ENCODE measurements at regions not wholly inside any gene's neighbourhood (a gene's known extent, or its start where the extent isn't known, plus 50 kb on each side); places are given as distances from the start of the nearest gene placed in this dataset.

DNA sequence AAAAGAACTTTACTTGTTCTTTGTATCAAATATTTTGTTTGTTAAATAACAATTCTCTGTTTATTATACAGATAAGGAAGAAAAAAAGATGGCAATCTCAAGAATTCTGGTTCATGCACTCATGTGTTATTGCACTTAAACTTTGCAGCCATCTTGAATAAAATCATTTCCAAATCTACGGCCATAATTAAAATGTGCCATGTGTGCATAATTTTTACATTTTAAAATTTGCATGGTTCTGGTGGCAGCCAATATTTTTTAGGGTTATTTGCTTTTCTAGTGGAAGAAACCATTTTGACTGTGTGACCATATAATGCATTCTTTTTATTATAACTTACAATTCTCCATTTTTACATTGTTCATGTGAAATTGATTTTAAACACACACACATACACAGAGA lies 1518.1 kb upstream of the ZEB2 start:
- DNase-seq = no peak

DNA sequence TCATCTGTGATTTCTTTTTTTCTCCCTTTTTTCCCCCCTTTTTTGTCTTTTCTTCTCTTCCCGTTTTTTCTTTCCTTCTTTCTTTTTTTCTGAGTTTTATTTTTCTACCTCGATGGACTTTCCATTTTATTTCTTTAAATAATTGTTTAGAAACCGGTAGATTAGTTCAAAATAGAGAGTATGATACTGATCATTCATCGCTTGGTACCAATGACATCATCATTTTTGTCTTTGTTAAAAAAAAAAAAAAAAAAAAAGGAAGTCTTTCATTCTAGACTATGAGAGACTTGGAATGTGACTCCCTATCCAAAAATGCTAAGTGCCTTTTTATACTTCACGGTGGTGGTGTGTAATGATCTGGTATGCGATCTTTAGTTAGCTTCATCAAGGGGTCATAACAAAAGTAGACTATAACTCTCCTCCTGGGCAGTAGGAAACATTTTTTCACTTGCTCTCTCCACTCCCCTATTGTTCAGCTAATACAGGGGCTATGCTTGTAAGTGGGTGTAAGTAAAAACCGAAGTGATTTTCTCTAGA lies 1517.5 kb upstream of the ZEB2 start:
- no peak for DNase-seq

DNA sequence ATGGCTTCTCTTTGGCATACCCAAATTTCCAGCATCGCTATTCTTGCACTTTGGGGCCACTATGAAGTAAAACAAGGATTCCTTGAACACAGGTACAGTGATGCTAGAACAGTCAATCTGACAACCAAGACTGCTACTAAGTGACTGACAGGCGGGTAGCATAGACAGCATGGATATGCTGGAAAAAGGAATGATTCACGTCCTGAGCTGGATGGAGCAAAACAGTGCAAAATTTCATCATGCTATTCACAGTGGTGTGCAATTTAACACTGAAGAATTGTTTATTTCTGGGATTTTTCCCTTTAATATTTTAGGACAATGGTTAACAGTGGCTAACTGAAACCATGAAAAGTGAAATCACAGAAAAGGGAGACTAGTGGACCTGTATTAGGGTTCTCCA lies 1511.2 kb upstream of the ZEB2 start:
- DNase-seq = no peak

DNA sequence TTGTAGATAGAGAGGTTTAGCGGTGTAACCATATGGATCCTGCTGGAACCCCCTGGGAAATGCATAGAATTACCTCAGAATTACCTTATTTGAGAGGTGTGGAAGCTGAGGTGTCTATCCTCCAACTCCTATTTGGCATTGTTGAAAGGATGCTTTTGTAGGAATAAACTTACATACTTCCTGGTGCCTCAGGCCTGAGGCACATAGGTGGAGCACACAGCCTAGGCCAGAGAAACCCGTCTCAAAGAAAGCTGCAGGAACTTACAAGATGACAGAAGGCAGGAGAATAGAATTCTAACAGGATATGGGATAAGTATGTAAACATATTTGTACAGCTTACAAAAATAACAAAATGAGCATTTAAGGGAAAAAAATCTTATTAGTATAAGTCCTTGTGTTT lies 1507.2 kb upstream of the ZEB2 start:
- no peak for DNase-seq

DNA sequence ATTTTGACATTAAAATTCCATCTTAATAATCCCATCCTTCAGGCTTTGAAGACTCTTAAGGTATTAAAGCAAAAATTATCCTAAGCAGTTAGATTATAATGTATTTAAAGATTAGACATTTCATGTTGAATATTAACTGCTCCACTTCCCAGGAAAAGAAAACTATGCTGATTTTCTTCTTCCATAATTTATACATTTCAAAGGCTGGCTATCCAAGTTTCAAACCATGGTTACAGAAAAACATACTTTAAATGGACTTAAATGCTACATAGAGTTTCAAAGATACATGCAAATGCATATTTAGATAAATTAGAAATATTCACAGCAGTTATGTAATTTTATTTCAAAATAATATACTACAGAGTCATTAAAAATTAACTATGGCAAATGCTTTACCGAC lies 1505.6 kb upstream of the ZEB2 start:
- DNase-seq = no peak

DNA sequence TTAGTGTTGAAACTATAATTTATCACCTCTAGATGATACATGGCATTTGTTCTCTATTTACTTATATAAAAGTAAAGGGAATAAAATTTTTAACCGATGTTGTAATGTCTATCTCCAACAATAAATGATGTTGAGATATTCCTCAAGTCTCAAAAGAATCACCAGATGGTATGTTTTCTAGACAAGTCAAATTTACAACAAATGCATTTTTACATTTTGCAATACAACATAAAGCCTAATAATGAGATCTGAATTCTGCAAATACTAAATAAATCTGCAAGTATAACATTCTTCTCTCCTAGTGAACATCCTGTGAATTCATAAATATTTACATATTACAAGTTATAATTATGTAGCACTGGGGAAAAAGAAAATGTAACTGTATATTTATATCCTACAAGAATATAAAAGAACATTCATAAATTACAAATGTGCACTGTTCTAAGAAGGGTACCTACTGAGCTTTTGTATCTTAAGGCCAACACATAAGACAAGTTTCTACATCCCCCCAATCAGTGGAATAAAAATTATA lies 1504.4 kb upstream of the ZEB2 start:
- DNase-seq = no peak

DNA sequence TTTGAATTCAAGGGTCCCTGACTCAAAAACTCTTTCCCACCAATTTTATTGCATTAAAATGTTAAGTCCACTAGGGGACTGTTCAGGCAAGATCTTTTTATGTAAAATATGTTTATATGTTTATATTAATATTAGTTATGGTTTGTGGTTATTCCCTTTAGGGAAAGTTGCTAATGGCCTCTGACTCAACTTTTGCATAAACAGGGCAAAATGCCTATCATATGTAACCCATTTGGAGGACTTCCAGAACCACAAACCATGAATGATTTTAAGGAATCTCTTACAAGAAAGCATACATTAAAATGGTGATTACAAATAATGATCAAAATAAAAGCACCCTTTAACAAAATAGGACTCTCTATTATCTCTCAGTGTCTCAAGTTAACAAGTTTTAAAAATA lies 1484.5 kb upstream of the ZEB2 start:
- no peak for DNase-seq

DNA sequence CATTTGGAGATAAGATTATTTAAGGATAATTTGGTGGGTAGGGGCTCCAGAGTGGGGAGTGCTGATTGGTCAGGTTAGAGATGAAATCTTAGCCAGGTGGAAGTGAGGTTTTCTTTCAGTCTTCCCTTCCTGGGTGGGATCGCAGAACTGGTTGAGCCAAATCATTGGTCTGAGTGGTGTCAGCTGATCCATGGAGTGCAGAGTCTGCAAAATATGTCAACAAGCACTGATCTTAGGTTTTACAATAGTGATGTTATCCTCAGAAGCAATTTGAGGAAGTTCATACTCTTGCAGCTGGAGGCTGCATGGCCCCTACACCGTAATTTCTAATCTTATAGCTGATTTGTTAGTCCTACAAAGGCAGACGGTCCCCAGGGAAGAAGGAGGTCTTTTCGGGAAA lies 1483.4 kb upstream of the ZEB2 start:
- no peak for DNase-seq

DNA sequence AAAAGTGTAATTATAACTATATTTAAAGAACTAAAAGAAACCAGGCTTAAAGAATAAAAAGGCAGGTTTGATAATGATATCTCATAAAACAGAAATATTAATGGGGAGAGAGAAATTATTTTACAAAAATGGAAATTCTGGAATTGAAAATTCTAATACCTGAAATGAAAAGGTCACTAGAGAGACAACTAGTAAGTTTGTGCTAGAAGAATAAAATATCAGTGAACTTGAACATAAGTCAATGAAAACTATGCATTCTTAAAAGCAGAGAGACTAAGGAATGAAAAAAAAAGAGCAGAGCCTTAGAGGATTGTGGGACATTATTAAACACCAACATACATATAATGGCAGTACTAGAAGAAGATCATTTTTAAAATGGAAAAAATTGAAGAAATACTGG lies 1475.0 kb upstream of the ZEB2 start:
- DNase-seq = no peak

DNA sequence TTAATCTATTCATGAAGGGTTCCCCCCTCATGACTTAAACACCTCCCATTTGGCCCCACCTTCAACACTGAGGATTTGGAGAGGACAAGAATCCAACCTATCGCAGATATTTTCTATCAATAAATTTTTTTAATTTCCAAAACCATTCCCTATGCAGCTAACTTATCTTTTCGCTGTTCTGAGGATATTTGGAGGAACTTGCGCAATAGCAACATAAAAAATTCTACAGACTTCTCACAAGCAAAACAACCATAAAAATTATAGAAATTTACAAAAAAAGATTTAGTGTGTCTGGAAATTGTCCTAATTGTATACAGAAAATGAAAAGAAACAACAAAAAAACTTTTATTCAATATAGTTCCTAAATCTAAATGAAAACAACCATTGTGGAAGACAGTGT lies 1472.7 kb upstream of the ZEB2 start:
- no peak for DNase-seq

DNA sequence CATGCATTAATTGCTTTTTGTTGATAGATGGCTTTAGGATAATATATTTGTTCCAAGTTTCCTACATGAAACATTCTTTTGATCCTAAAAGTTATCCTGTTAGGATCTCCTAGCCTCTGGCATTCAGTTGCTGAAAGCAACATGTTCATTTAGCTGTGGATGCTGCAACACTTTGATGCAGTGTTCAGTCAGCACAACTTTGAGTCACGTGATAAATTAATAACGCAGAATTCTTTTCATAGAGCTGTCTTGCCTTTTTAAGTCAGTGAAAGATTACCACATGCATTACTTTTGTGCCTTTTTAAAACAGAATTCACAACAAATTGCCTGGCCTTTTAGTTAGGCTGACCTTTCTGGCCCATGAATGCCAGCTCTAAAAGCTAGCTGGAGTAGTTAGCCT lies 1467.9 kb upstream of the ZEB2 start:
- DNase-seq = no peak

DNA sequence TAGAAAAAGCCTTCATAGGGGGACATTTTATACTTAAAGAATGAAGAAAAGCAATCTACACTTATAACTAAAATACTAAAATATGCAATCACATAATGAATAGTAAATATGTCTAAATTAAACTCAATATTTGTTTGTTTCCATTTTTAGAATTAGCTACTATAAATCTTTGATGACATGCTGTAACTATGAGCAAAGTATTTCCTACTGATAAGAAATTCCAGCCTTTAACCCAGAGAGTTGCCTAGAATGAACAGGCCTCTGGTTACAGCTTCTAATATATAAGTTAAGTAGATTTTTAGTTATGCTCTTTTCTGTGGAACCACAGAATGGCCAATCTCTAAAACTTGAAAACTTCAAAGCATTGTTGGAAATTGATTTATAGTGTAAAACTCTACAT lies 1465.6 kb upstream of the ZEB2 start:
- DNase-seq = no peak

DNA sequence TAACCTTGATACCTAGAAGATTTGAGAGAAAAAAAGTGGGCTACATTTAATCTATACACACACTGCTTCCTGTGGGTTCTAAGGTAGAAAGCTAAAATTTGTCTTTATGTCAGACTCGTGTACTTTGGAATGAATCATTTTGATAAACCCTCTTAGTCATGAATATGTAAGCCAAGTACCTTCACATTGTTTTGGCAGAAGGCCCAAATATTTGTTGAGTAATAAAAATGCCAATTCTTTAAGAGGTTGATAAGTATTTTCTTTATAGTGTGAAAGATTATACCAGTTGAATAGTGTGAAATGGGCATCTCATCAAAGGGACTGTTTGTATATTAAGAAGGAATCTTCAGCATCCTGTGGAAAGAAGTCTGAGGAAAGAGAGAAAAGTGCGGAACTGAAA lies 1464.7 kb upstream of the ZEB2 start:
- DNase-seq = no peak

DNA sequence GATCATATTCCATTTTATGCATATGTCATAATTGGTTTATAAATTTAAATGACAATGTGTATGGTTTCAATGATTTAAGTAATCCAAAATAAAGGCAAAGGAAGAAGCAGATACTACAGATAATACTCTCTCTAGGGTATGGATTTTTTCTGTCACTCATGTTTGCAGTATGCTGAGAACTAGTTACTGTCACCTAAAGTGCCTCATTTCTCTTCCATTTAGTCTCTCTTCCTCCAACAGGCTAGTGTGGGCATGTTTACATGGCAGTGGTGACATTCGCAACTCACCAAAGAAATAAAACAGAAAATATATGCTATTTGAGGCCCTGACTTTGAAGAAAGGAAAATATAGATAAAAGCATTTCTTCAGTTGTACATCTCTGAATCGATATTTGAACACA lies 1460.4 kb upstream of the ZEB2 start:
- DNase-seq = no peak

DNA sequence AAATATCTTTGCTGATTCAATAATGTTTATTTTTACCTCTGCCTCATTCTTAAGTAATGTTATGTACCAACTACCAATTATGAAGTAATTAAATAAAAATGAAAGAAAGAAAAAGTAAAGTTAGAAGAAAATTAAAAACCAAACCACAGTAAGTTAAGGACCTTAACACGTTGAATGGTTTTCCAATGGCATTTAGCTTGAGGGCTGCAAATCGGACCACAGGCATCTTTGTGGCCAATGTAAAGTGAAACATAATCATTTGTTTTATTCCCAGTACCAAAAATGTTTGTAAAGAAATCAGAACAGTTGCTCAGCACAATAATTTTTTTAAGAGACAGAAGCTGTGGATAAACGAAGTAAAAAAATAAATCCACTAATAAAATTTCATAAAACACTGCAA lies 1455.5 kb upstream of the ZEB2 start:
- DNase-seq = no peak

DNA sequence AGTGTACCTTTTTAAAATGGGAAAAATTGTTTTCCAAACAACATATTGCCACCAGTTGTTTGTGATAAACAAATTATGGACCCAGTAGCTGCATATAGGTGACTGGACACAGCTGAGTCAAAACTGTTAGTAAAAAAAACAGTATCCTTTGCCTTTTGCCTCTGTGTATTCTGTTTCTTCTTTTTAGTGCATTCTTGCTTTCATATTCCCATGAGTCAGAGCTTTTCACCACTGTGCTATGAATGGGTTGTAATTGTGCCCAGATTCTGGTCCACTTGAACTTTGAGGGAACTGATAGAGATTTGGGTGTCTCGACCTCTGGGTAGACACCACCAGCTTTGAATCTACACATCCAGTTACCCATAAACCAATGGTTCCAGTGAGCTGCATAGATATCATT lies 1441.9 kb upstream of the ZEB2 start:
- DNase-seq = no peak

DNA sequence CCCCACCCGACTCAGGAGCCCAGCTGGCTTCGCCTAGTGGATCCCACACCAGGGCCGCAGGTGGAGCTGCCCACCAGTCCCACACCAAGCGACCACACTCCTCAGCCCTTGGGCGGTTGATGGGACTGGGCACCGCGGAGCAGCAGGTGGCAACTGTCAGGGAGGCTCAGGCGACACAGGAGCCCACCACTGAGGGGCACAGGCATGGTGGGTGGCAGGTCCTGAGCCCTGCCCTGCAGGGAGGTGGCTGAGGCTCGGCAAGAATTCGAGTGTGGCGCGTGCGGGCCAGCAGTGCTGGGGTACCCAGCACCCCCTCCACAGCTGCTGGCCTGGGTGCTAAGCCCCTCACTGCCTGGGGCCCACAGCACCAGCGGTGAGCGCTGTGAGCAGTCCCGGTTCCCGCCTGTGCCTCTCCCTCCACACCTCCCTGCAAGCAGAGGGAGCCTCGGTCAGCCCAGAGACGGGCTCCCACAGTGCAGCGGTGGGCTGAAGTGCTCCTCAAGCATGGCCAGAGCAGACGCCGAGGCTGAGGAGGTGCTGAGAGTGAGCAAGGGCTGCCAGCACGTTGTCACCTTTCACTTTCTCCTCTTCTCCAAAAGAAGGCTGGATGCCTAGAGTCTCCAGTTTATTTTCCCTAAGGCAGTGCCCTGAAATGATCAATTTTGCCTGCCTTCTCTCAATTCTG lies 1440.7 kb upstream of the ZEB2 start:
- DNase-seq = no peak

DNA sequence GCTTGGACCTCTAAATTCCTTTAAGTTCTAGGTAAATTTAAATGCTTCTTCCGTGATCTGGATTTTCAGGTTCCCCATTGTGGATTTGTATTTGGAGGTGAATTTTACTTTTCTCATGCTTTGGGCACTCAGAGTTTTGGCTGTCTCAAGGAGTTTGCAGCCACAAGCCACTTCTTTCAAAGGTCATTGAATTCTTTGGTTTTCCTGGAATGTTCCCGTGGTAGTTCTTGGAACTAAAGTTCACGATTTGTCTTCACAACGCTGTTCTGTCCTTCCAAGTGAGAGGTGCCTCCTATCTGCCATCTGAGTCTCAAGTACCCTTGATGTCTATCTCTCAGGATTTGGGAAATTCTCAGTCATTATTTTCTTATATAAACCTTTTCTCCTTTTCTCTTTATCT lies 1438.7 kb upstream of the ZEB2 start:
- no peak for DNase-seq

DNA sequence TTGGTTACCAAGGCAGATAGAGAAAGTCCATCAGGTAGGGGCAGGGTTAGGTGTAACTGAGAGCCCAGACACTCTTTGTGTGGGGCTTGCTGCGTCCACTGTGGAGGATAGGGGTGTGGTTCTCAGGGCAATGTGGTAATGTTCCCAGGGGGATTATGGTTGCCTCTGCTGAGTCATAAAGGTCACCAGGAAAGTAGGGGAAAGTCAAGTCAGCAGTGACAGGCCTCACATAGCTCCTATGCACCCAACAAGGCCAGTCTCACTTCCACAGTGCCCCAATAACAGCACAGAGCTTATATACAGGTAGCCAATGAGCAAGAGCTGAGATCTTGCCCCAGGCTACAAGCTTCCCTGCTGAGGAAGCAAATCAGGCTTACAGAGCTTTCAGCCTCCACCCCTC lies 1438.0 kb upstream of the ZEB2 start:
- no peak for DNase-seq

DNA sequence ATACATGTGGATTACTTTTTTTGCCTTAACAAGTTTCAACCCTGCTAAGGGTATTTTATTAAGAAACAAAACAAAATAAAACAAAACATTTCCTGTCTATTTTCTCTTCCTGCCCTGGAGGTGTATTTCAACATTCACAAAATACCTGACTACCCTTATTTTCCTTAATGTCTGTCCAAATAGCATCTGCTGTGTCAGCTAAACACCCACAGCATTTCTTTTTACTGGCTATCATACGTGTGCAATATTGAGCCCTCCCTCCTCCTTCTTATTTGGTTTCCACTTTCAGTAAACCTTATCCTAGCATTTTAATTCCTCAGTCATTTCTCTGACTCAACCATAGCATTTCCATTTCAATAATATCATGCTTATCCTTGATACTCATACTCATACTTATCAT lies 1420.0 kb upstream of the ZEB2 start:
- DNase-seq = no peak

DNA sequence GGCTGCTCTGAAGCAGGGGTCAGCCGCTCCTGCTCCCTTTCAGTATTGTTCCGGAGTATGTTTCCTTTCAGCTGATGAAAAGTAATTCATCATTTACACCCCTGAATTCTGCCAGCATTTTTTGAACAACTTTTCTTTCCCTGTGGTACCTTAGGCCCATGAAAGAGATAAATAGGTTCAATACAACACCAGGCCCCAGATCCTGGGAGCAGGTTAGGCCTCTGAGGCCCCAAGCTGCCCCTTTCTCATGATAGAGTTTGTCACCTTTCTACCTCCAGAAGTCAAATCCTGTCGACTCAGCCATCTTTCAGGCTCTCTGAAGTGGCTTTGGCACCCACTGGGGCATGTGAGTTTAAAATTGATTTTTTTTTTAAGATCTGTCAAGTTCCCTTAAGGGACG lies 1415.1 kb upstream of the ZEB2 start:
- no peak for DNase-seq

DNA sequence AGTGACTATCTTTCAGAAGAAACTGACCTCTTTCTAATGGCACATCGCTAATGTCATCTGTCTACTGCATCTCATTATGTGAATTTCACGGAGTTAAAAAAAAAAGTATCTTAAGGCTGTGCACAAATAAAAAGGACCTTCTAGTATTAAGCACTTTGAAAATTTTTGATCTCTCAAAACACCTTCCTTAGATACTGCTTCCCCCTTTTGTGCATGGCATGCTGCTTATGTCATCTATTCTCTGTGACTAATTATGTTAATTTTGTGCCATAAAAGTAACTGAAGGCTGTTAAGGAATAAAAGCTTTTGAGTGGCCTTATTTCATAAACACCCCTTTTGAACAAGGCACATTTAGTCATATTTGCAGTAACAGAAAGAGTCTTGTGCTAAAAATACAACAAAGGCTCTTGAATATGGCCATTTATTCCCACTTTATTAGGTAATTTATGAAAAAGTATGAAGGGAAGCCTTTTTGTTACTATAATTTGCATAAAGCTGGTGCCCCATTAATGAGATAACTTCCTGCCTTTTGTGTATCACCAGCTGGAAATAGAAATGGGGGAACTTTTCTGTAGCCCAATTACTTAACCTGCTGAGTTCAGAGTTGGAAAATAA lies 1412.0 kb upstream of the ZEB2 start:
- DNase-seq = no peak

DNA sequence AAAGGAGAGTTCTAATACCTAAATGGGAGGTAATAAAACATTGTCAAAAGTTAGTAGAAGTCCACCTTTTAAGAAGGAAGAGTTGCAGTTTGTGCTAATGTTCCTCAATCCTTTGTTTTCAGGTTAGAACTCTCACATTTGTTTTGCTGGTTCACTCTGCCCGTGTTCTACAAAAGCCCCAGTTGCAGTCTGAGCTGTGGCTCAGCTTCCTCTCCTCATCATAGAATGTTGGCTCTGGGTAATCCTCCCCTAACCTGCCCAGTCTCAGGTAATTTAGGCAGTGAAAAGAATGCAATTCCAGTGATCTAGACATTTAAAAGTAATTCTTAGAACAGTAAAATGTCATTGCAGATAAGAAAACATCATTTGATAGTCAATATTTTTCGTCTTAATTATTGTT lies 1410.4 kb upstream of the ZEB2 start:
- no peak for DNase-seq

DNA sequence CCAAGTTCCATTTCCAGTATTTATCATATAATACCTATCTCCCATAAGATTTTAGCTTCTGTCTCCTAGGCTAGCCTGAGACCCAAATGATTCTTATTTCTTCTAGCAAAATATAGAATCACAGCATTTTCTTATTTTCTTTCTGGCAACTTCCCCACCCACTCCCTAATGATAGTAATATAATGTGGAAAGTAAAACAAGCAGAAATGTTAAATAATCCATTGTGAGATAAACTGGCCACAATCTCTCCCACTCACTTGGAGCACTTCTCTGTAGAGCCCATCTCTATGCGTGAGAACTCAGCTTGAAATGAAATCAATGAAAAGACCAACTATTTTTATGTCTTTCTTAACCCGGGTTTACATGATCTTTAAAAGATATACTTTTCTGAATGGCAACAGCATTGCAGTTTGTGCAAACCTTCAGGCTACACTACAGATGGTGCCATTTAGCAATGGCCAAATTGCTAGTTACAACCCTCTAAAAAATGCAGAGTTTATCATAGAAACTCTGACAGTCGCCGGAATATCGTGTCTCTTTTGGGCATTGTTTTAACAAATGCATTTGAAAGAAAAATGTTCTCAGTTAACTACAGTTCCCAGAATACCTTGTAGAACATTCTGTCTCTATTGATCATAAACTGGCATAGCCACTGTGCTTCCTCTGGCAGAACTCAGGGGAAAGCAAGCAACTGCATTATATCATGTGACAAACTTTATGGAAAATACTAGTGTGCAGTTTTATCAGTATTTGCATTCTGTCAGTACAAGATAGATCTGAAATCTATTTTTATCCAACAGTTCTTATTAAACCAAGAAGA lies 1407.4 kb upstream of the ZEB2 start:
- no peak for DNase-seq

All from activated T-cell treated with anti-CD3 and anti-CD28 coated beads, Interleukin-2, amount 50 U/mL, for 1 hour (primary cell).